IMR-90 (cell line): ENCODE measurements at regions not wholly inside any gene's neighbourhood (a gene's known extent, or its start where the extent isn't known, plus 50 kb on each side); places are given as distances from the start of the nearest gene placed in this dataset.
"Not testable (repeated sequence)": the region's sequence is repeated elsewhere in the genome, so short reads cannot be mapped to it uniquely, and the experiment has no call there.

ENCODE experiments used
- ATAC-seq: fragments of 200-7000 bp; cut with Tn5 transposase; 2 replicates; pipeline ENCODE4 v1.9.1; 2020; ENCODE audit warnings: low read depth, mild to moderate bottlenecking, moderate library complexity
- BruUV-seq: library from RNA; stranded (reverse); fragments of 400-500 nt; replicated peaks from 2 replicates; lab custom pipeline; 2021; lab: Mats Ljungman, UMichigan
- CTCF ChIA-PET: fragments of 300-600 bp; formaldehyde crosslinking; extraction: SDS; loops from one replicate; lab custom pipeline; 2021; ENCODE audit warnings: antibody characterized with exemption; lab: Yijun Ruan, JAX
- POLR2A ChIA-PET: fragments of 300-600 bp; sonication (Branson Sonifier 250); formaldehyde crosslinking; loops from one replicate; lab custom pipeline; 2022; ENCODE audit warnings: antibody characterized with exemption; ENCODE audit not compliant: unreplicated experiment; lab: Charles Lee
- DNase-seq: peaks from one replicate; pipeline ENCODE4 v3.0.0; 2013
- H2AFZ ChIP-seq: replicated peaks from 2 replicates; pipeline ENCODE3; 2013; ENCODE audit warnings: low read length, mild to moderate bottlenecking; ENCODE audit not compliant: poor library complexity
- H2AK5ac ChIP-seq: 2 replicates; pipeline ENCODE4 v1.6.1; 2013; ENCODE audit warnings: low read depth, low read length, inconsistent platforms
- H2AK9ac ChIP-seq: replicated peaks from 2 replicates; pipeline ENCODE3; 2013; ENCODE audit warnings: mild to moderate bottlenecking, low read depth, low read length, moderate library complexity; ENCODE audit not compliant: poor library complexity
- H2BK120ac ChIP-seq: 2 replicates; pipeline ENCODE4 v1.6.1; 2013; ENCODE audit warnings: low read depth, low read length, inconsistent platforms
- H2BK15ac ChIP-seq: 3 replicates; pipeline ENCODE4 v1.6.1; 2013; ENCODE audit warnings: low read depth, low read length, inconsistent platforms
- H2BK20ac ChIP-seq: 2 replicates; pipeline ENCODE4 v1.6.1; 2013; ENCODE audit warnings: low read depth, mild to moderate bottlenecking, inconsistent platforms, low read length, moderate library complexity
- H2BK5ac ChIP-seq: 2 replicates; pipeline ENCODE4 v1.6.1; 2013; ENCODE audit warnings: mild to moderate bottlenecking, low read depth, low read length, inconsistent platforms; ENCODE audit not compliant: poor library complexity, severe bottlenecking
- H3K14ac ChIP-seq: replicated peaks from 2 replicates; pipeline ENCODE4 v1.6.1; 2013; ENCODE audit warnings: low read depth, low read length, inconsistent platforms
- H3K18ac ChIP-seq: 2 replicates; pipeline ENCODE4 v1.6.1; 2013; ENCODE audit warnings: low read depth, low read length, control low read depth
- H3K23ac ChIP-seq: 2 replicates; pipeline ENCODE4 v1.6.1; 2013; ENCODE audit warnings: low read depth, low read length, inconsistent platforms
- H3K27ac ChIP-seq: 2 replicates; pipeline ENCODE4 v1.5.1; 2013; ENCODE audit warnings: mild to moderate bottlenecking, control low read depth, low read length; ENCODE audit not compliant: insufficient read depth
- H3K27me3 ChIP-seq: 2 replicates; pipeline ENCODE4 v1.6.1; 2013; ENCODE audit warnings: low read length; ENCODE audit not compliant: control insufficient read depth, insufficient read depth
- H3K36me3 ChIP-seq: 2 replicates; pipeline ENCODE4 v1.6.1; 2013; ENCODE audit warnings: low read length, mixed read lengths; ENCODE audit not compliant: control insufficient read depth, insufficient read depth
- H3K4ac ChIP-seq: 2 replicates; pipeline ENCODE4 v1.6.1; 2013; ENCODE audit warnings: low read depth, low read length, inconsistent platforms
- H3K4me1 ChIP-seq: 2 replicates; pipeline ENCODE4 v1.6.1; 2013; ENCODE audit warnings: low read length, mixed read lengths; ENCODE audit not compliant: control insufficient read depth, insufficient read depth
- H3K4me2 ChIP-seq: 2 replicates; pipeline ENCODE4 v1.6.1; 2013; ENCODE audit warnings: low read depth, mild to moderate bottlenecking, control low read depth, low read length, moderate library complexity
- H3K4me3 ChIP-seq: 2 replicates; pipeline ENCODE4 v1.5.1; 2013; ENCODE audit warnings: low read depth, mild to moderate bottlenecking, control low read depth, low read length, moderate library complexity; ENCODE audit not compliant: insufficient read depth
- H3K56ac ChIP-seq: 2 replicates; pipeline ENCODE4 v1.6.1; 2013; ENCODE audit warnings: low read length, inconsistent platforms; ENCODE audit not compliant: insufficient read depth; ENCODE audit errors: extremely low read depth
- H3K79me1 ChIP-seq, 2 experiments: 2 replicates each; pipeline ENCODE4 v1.6.1; 2013; ENCODE audit warnings: low read length in 2 of 2, inconsistent platforms in 1 of 2, low read depth in 1 of 2
- H3K9ac ChIP-seq: 2 replicates; pipeline ENCODE4 v1.6.1; 2013; ENCODE audit warnings: low read depth, low read length, control low read depth
- H3K9me1 ChIP-seq: 2 replicates; pipeline ENCODE4 v1.6.1; 2013; ENCODE audit warnings: low read length, inconsistent platforms; ENCODE audit not compliant: insufficient read depth
- H3K9me3 ChIP-seq: 2 replicates; pipeline ENCODE4 v1.6.1; 2013; ENCODE audit warnings: low read length; ENCODE audit not compliant: control insufficient read depth, insufficient read depth
- H4K20me1 ChIP-seq: 2 replicates; pipeline ENCODE4 v1.6.1; 2013; ENCODE audit warnings: low read length, inconsistent platforms; ENCODE audit not compliant: insufficient read depth
- H4K5ac ChIP-seq: 2 replicates; pipeline ENCODE4 v1.6.1; 2013; ENCODE audit warnings: mild to moderate bottlenecking, low read depth, low read length, control low read depth
- H4K8ac ChIP-seq, 2 experiments: 2 replicates each; pipeline ENCODE4 v1.6.1; 2013; ENCODE audit warnings: low read depth in 2 of 2, low read length in 2 of 2, control low read depth in 1 of 2, inconsistent platforms in 1 of 2
- H4K91ac ChIP-seq: 2 replicates; pipeline ENCODE4 v1.6.1; 2013; ENCODE audit warnings: low read depth, low read length, inconsistent platforms; ENCODE audit not compliant: insufficient read depth
- CHD1 ChIP-seq: IDR thresholded peaks from 2 replicates; pipeline ENCODE4 v1.6.1; 2012; ENCODE audit warnings: low read depth, low read length, improper control_type of control experiment
- FOS ChIP-seq: fragments of 150-350 bp; IDR thresholded peaks from 2 replicates; pipeline ENCODE4 v1.6.1; 2016; ENCODE audit warnings: low read depth, low read length
- MXI1 ChIP-seq: IDR thresholded peaks from 2 replicates; pipeline ENCODE4 v1.6.1; 2012; ENCODE audit warnings: low read depth, mild to moderate bottlenecking, low read length, moderate library complexity, borderline replicate concordance
- NFE2L2 ChIP-seq: fragments of 150-350 bp; IDR thresholded peaks from 2 replicates; pipeline ENCODE4 v1.6.1; 2016; ENCODE audit warnings: low read depth, mild to moderate bottlenecking, low read length
- WGBS, 2 experiments: methylation state at CpG; one replicate each; pipeline versions ENCODE4 v1.1.5 to v1.1.7; 2013; ENCODE audit warnings: missing lambda C conversion rate in 2 of 2; ENCODE audit not compliant: insufficient read length in 1 of 2; ENCODE audit errors: extremely low coverage in 2 of 2; 5-methylcytosine and 5-hydroxymethylcytosine counted together
- dilution Hi-C: fragments of 300-500 bp; cut with HindIII; formaldehyde crosslinking; loops from one replicate; pipeline ENCODE4 v1.14.3; 2018; ENCODE audit warnings: low sequenced_read_pairs; ENCODE audit not compliant: unreplicated experiment
- in situ Hi-C: fragments of 300-500 bp; cut with MboI; formaldehyde crosslinking; loops from 3 replicates; pipeline ENCODE4 v1.14.3; 2019; ENCODE audit warnings: low sequenced_read_pairs, inconsistent platforms, mixed read lengths
- intact Hi-C: fragments of 100-400 bp; cut with micrococcal nuclease; formaldehyde crosslinking; loops from 2 replicates; pipeline ENCODE4 v1.10.0; 2022
- TF ChIP-seq, protein P1 (sequence below): fragments of 150-350 bp; IDR thresholded peaks from 2 replicates; pipeline ENCODE4 v1.6.1; 2017; ENCODE audit warnings: mild to moderate bottlenecking, antibody characterized with exemption, low read length, low read depth
- TF ChIP-seq, protein P2 (sequence below): fragments of 150-350 bp; IDR thresholded peaks from 2 replicates; pipeline ENCODE4 v1.6.1; 2016; ENCODE audit warnings: low read depth, mild to moderate bottlenecking, low read length, moderate library complexity, borderline replicate concordance

DNA sequence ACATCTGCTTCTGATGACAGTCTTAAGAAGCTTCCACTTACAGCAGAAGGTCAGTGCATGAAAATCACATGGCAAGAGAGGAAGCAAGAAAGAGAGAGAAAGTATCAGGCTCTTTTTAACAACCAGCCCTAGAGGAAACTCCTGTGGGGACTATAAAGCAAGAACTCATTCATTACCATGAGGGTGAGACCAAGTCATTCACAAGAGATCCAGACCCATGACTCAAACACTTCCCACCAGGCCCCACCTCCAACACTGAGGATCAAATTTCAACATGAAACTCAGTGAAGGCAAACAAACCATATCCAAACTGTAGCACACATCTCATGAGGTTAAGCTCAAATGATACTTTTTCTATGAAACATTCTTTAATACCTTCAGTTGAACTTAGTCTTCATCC lies 643.2 kb upstream of the SYNCRIP start:
- dilution Hi-C loops, result no loop called here
- no peak overlapping the region for H2BK5ac ChIP-seq
- H2BK120ac ChIP-seq, result no peak overlapping the region
- ATAC-seq, result no peak
- in situ Hi-C loops, result no loop called here
- H2AFZ ChIP-seq, result no peak overlapping the region
- CTCF ChIA-PET, result no interaction called here
- H2BK20ac ChIP-seq, result no peak overlapping the region
- no peak for DNase-seq
- H4K5ac ChIP-seq, result no peak overlapping the region
- no peaks in the 10 kb centered on the region for H3K27me3 ChIP-seq
- TF ChIP-seq CHD1 (no peak), MXI1 (no peak), NFE2L2 (no peak), FOS (no peak)
- TF ChIP-seq, protein P1, sequence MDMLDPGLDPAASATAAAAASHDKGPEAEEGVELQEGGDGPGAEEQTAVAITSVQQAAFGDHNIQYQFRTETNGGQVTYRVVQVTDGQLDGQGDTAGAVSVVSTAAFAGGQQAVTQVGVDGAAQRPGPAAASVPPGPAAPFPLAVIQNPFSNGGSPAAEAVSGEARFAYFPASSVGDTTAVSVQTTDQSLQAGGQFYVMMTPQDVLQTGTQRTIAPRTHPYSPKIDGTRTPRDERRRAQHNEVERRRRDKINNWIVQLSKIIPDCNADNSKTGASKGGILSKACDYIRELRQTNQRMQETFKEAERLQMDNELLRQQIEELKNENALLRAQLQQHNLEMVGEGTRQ, result no peak
- TF ChIP-seq, protein P2, sequence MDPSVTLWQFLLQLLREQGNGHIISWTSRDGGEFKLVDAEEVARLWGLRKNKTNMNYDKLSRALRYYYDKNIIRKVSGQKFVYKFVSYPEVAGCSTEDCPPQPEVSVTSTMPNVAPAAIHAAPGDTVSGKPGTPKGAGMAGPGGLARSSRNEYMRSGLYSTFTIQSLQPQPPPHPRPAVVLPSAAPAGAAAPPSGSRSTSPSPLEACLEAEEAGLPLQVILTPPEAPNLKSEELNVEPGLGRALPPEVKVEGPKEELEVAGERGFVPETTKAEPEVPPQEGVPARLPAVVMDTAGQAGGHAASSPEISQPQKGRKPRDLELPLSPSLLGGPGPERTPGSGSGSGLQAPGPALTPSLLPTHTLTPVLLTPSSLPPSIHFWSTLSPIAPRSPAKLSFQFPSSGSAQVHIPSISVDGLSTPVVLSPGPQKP, result no peak
- no peak overlapping the region for H3K4ac ChIP-seq
- no peak overlapping the region for H3K14ac ChIP-seq
- H3K79me1 ChIP-seq, result no peaks in the 10 kb centered on the region
- H2AK5ac ChIP-seq, result no peak overlapping the region
- no peak overlapping the region for H2BK15ac ChIP-seq
- H3K4me3 ChIP-seq, result no peak overlapping the region
- no peaks in the 10 kb centered on the region for H3K36me3 ChIP-seq
- H3K4me1 ChIP-seq, result no peaks in the 10 kb centered on the region
- H3K9me3 ChIP-seq, result peaks cover 2% of the 10 kb centered on the region; the same call in 1 of the 2 replicates
- H2AK9ac ChIP-seq, result no peak overlapping the region
- H3K27ac ChIP-seq, result no peak overlapping the region
- intact Hi-C loops, result no loop called here
- no TSS peak for BruUV-seq
- no peak overlapping the region for H3K4me2 ChIP-seq
- H3K23ac ChIP-seq, result no peak overlapping the region
- no peak overlapping the region for H3K56ac ChIP-seq
- H4K91ac ChIP-seq, result no peak overlapping the region
- no peaks in the 10 kb centered on the region for H3K9me1 ChIP-seq
- POLR2A ChIA-PET, result no interaction called here
- H3K18ac ChIP-seq, result no peak overlapping the region
- H4K20me1 ChIP-seq, result no peaks in the 10 kb centered on the region
- H3K9ac ChIP-seq, result no peak overlapping the region
- no peak overlapping the region for H4K8ac ChIP-seq

DNA sequence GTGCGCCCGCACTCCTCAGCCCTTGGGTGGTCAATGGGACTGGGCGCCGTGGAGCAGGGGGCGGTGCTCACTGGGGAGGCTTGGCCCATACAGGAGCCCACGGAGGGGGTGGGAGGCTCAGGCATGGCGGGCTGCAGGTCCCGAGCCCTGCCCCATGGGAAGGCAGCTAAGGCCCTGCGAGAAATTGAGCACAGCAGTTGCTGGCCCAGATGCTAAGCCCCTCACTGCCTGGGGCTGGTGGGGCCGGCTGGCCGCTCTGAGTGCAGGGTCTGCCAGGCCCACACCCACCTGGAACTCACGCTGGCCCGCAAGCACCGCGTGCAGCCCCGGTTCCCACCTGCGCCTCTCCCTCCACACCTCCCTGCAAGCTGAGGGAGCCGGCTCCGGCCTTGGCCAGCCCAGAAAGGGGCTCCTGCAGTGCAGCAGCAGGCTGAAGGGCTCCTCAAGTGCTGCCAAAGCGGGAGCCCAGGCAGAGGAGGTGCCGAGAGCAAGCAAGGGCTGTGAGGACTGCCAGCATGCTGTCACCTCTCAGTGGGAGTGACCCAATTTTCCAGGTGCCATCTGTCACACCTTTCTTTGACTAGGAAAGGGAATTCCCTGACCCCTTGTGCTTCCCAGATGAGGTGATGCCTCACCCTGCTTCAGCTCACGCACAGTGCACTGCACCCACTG lies 642.3 kb upstream of the SYNCRIP start:
- H4K91ac ChIP-seq, H3K4me2 ChIP-seq, H3K9ac ChIP-seq, H4K5ac ChIP-seq, H3K36me3 ChIP-seq, H3K9me1 ChIP-seq, H3K4me1 ChIP-seq, H3K9me3 ChIP-seq, H2BK20ac ChIP-seq, H3K4me3 ChIP-seq, H4K8ac ChIP-seq, dilution Hi-C loops, BruUV-seq, intact Hi-C loops, H4K20me1 ChIP-seq, H2BK120ac ChIP-seq, in situ Hi-C loops, H2AFZ ChIP-seq, POLR2A ChIA-PET, ATAC-seq, CTCF ChIA-PET, H3K79me1 ChIP-seq, H3K4ac ChIP-seq, H3K56ac ChIP-seq, H3K18ac ChIP-seq, H3K27me3 ChIP-seq, H3K14ac ChIP-seq, H3K27ac ChIP-seq, H2AK5ac ChIP-seq, H2BK15ac ChIP-seq, H2AK9ac ChIP-seq, H2BK5ac ChIP-seq, H3K23ac ChIP-seq, DNase-seq: not testable (repeated sequence)
- WGBS, 2 experiments, result 60% methylated on average over 10 of the region's 22 CpGs; no CpG with 5 or more reads in 1 of the 2 experiments
